ENCODE measurements at regions not wholly inside any gene's neighbourhood (a gene's known extent, or its start where the extent isn't known, plus 50 kb on each side); places are given as distances from the start of the nearest gene placed in this dataset.

DNA sequence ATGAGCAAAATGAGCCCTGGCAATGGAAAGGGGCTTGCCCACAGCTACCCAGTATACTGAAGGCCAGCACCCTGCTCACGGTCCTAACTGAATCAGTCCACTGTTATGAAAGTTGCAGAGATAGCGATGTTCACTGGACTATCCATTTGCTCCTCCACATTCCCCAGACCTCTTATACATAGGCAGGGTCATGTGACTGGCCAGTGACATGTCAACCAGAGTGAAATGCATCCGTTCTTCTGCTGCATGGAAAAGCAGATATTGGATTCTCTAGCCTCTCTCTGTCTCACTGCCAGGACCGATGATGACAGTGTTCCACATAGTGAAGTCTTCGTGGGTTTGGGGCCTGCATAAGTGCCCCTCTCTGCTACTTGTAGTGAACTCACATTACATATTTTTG lies 503.4 kb downstream of the RPS24 start:
- Mint-ChIP-seq H3K4me1 (ENCODE audit: low read depth) (peaks cover 14% of the 10 kb centered on the region), H3K36me3 (ENCODE audit: low read depth) (no peaks in the 10 kb centered on the region), H3K27ac (no peak overlapping the region), H3K27me3 (ENCODE audit: low read depth) (peaks cover 2% of the 10 kb centered on the region), H3K9me3 (peaks cover 4% of the 10 kb centered on the region), H3K4me3 (no peak overlapping the region)
- no peak for DNase-seq
- CTCF ChIA-PET = no interaction called here
- intact Hi-C loops (cut with micrococcal nuclease) = no loop called here

DNA sequence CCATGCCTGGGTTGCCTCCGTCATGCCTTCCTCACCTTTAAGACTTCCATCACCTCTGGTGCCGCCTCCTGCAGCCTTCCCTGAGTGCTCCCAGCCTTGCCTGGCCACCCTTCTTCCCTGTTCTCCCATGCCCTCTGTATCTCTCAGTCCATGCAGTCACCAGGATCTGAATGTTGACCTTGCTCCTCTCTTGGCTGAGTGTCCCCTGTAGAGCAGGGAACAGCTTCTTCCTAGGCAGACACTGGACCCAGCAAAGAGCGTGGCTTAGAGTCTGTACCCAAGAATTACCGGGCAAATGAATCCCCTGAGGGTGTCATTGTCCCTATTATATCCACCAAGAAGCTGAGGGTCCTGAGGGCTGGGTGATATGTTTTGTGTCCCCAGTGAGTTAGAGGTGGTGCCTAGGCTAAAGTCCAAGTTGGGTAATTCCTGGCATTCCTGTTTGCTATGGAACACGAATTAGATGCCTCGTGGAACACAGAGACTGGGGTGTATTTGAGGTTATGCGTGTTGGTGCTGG lies 505.6 kb downstream of the RPS24 start:
- no peak for DNase-seq
- Mint-ChIP-seq H3K27ac (no peak overlapping the region), H3K9me3 (peaks cover 4% of the 10 kb centered on the region), H3K4me1 (ENCODE audit: low read depth) (peaks cover 17% of the 10 kb centered on the region), H3K36me3 (ENCODE audit: low read depth) (no peaks in the 10 kb centered on the region), H3K4me3 (no peak overlapping the region), H3K27me3 (ENCODE audit: low read depth) (peaks cover 7% of the 10 kb centered on the region)
- CTCF ChIA-PET = interaction anchor here (0.6 kb wide), 1 partner anchor 384 kb away, joined by 3 read pairs; no protein-coding TSS in a partner anchor
- intact Hi-C loops (cut with micrococcal nuclease) = no loop called here

DNA sequence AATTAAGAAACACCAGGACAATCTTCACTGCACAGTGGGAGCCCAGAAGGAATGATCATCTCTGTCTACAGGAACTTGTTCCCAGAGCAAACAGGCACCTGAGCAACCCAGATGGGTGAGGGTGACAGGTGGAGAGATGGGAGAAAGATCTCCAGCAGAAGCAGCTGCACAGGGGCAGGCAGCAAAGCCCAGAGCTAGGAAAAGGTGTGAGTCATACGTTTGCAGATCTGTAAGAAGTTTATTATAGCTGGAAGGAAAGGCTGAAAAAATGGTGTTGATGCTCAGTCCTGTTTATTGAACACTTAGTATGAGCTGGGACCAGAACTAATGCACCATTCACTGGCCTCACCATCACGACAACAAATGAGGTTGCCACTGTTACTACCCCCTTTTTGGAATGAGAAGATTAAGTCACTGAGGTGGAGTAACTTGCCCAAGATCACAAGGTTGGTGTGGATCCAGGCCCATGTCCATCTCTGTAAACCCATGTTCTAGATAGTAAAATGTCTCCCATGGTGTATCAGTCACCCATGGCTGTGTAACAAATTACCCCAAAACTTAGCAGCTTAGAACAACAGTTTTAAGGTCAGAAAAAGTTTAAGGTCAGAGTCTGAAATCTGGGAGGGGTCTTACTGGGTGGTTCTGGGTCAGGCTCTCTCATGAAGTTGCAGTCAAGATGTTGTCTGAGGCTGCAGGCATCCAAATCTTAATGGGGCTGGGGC lies 506.9 kb downstream of the RPS24 start:
- Mint-ChIP-seq H3K27ac (no peak overlapping the region), H3K27me3 (ENCODE audit: low read depth) (peaks cover 5% of the 10 kb centered on the region), H3K4me1 (ENCODE audit: low read depth) (peaks cover 17% of the 10 kb centered on the region), H3K36me3 (ENCODE audit: low read depth) (no peaks in the 10 kb centered on the region), H3K4me3 (no peak overlapping the region), H3K9me3 (peaks cover 4% of the 10 kb centered on the region)
- CTCF ChIA-PET = interaction anchor here (0.6 kb wide), 1 partner anchor 1636 kb away, joined by 3 read pairs; no protein-coding TSS in a partner anchor
- no peak for DNase-seq
- intact Hi-C loops (cut with micrococcal nuclease) = loop anchor here (5.0 kb wide), 1 partner anchor 37 kb away; no protein-coding TSS in a partner anchor

DNA sequence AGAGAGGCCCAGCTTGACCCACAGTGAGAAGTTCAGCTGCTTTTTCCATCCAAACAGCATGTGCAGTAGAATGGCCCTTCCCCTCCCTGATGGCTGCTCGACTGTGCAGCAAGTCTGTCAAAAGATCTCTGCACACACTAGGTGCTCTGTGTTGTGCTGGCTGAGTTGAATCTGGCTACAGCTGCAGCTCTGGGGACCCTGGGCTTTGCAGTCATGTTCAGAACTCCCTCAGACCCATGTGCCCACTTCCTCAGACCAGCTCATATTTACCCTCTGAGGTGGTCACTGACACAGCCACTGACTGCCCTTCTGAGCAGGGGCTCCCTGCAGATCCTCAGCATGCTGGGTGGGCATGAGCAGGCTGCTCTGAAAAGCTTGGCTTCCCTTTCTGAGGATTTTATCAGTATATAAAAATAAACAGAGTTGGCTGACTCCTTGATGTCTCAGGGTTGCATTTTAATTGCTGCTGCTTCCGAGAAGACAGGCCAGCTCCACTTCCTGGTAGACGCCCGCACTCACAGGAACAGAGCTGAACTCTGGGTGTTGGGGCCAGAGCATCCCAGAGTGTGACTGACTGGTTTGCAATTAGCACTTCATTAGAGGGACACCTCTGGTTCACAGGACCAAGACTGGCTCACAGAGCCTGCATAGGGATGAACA lies 507.9 kb downstream of the RPS24 start:
- peaks cover 17% of the 10 kb centered on the region for H3K4me1 Mint-ChIP-seq (ENCODE audit: low read depth)
- peaks cover 5% of the 10 kb centered on the region for H3K27me3 Mint-ChIP-seq (ENCODE audit: low read depth)
- H3K36me3 Mint-ChIP-seq (ENCODE audit: low read depth) = no peaks in the 10 kb centered on the region
- DNase-seq = peak; percentile 48
- intact Hi-C loops (cut with micrococcal nuclease) = loop anchor here (5.0 kb wide), 1 partner anchor 36 kb away; no protein-coding TSS in a partner anchor
- H3K27ac Mint-ChIP-seq = peak overlapping the region; percentile 64
- H3K9me3 Mint-ChIP-seq = peaks cover 4% of the 10 kb centered on the region
- CTCF ChIA-PET = interaction anchor here (0.6 kb wide), 1 partner anchor 1971 kb away, joined by 3 read pairs; no protein-coding TSS in a partner anchor
- no peak overlapping the region for H3K4me3 Mint-ChIP-seq

DNA sequence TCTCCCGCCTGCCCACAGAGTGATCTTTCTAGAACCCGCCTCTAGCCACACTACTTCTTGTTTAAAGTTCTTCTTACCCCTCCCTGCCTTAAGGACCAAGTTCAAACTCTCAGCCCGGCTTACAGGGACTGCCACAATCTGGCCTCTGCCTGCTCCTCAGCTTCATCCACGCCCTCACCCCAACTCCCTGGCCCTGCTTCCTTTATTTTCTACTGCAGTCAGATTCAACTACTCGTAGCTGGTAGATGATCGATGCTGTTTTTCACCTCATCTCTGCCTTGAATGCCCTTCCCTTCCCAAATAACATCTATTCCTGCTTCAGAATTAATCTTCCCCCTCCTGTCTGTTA lies 508.5 kb downstream of the RPS24 start:
- Mint-ChIP-seq H3K27ac (peak overlapping the region; percentile 64), H3K27me3 (ENCODE audit: low read depth) (peaks cover 5% of the 10 kb centered on the region), H3K36me3 (ENCODE audit: low read depth) (no peaks in the 10 kb centered on the region), H3K4me1 (ENCODE audit: low read depth) (peaks cover 17% of the 10 kb centered on the region), H3K9me3 (peaks cover 4% of the 10 kb centered on the region), H3K4me3 (no peak overlapping the region)
- intact Hi-C loops (cut with micrococcal nuclease) = loop anchor here (5.0 kb wide), 1 partner anchor 35 kb away; no protein-coding TSS in a partner anchor
- no peak for DNase-seq
- CTCF ChIA-PET = no interaction called here

DNA sequence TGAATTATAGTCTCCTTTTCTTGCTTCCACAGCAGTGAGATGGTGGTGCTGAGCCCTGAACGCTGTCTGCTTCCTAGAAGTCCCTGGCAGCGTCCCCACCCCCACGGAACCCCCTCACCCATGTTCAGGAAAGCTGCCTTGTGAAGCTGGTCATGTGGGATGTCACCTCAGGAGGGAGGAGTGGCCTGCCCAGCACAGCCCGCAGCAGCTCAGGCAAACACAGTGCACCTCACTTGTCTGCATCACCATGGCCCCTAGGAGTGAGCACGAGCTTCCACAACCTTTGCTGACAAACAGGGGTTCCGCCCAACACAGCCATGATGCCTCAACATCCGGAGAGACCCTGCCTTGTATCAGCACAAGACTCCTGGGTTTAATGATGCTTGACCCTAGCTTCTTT lies 508.9 kb downstream of the RPS24 start:
- intact Hi-C loops (cut with micrococcal nuclease) = loop anchor here (5.0 kb wide), 1 partner anchor 35 kb away; no protein-coding TSS in a partner anchor
- H3K4me1 Mint-ChIP-seq (ENCODE audit: low read depth) = peaks cover 17% of the 10 kb centered on the region
- H3K27ac Mint-ChIP-seq = peak overlapping the region; percentile 64
- H3K4me3 Mint-ChIP-seq = no peak overlapping the region
- peaks cover 5% of the 10 kb centered on the region for H3K27me3 Mint-ChIP-seq (ENCODE audit: low read depth)
- peaks cover 4% of the 10 kb centered on the region for H3K9me3 Mint-ChIP-seq
- no peak for DNase-seq
- H3K36me3 Mint-ChIP-seq (ENCODE audit: low read depth) = no peaks in the 10 kb centered on the region
- CTCF ChIA-PET = no interaction called here

DNA sequence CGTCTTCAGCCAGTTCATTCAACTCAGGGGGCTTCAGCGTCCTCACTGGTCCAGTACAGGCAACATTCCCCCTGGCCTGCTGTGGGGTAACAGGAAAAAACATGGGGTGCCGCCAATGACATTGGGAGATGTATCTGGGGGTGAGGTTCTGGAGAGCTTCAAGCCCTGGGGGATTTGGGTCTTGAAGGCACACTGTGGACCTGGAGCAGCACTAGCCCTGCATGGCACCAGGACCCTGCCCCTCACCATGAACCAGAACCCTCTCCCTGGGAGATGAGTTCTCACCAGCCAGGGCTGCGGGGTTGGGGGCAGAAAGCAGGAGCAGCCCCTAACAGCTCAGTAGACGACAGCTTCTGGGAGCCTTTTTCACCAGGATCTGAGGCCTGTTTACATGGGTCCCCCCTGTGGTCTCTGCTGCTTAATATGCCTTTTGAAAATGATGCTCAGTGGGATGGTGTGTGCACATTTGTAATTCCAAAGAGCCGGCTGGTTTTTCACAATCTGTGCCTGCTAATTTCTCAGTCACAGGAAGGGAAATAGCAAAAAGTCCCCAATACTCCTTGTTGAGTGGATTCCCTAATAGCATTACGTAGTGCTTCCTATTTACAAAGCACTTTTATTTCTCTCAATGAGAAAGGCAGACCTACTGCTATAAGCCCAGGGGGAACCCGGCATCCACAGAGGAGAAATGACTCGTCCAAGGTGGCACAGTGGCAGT lies 509.5 kb downstream of the RPS24 start:
- intact Hi-C loops (cut with micrococcal nuclease) = loop anchor here (5.0 kb wide), 1 partner anchor 34 kb away; no protein-coding TSS in a partner anchor
- CTCF ChIA-PET = no interaction called here
- DNase-seq = no peak
- peaks cover 8% of the 10 kb centered on the region for H3K27me3 Mint-ChIP-seq (ENCODE audit: low read depth)
- peaks cover 4% of the 10 kb centered on the region for H3K9me3 Mint-ChIP-seq
- no peaks in the 10 kb centered on the region for H3K36me3 Mint-ChIP-seq (ENCODE audit: low read depth)
- H3K4me3 Mint-ChIP-seq = no peak overlapping the region
- H3K4me1 Mint-ChIP-seq (ENCODE audit: low read depth) = peaks cover 17% of the 10 kb centered on the region
- H3K27ac Mint-ChIP-seq = no peak overlapping the region

DNA sequence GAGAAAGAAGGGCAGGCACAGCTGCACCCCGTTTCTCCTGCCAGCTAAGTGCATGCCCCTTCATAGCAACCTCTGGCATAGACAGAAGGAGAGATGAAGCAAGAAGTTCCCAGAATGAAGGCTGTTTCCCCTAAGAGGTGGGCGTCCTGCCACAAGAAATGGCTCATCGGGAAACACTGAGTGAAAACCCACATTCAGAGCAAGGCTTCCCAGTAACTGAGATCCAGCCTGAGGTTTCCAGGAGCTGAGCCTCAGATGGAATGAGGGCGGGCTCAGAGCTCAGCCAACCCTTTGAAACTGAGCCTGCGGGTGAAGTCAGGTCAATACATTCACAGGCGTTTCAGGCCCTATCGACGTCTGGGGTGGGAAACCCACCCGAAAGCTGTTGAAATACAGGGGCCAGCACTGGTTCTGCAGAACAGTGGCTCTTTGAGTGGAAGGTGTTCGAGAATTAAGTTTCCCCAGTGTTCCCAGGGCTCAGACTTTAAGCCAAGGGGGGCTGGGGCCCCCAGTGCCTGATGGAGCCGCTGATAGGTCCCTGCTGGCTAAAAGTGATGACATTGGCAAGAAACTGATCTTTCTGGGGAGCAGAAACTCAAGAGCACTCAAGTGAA lies 510.2 kb downstream of the RPS24 start:
- Mint-ChIP-seq H3K9me3 (peaks cover 4% of the 10 kb centered on the region), H3K4me1 (ENCODE audit: low read depth) (peaks cover 17% of the 10 kb centered on the region), H3K36me3 (ENCODE audit: low read depth) (no peaks in the 10 kb centered on the region), H3K4me3 (no peak overlapping the region), H3K27me3 (ENCODE audit: low read depth) (peaks cover 10% of the 10 kb centered on the region), H3K27ac (no peak overlapping the region)
- no peak for DNase-seq
- intact Hi-C loops (cut with micrococcal nuclease) = loop anchor here (5.0 kb wide), 1 partner anchor 33 kb away; no protein-coding TSS in a partner anchor
- CTCF ChIA-PET = no interaction called here

DNA sequence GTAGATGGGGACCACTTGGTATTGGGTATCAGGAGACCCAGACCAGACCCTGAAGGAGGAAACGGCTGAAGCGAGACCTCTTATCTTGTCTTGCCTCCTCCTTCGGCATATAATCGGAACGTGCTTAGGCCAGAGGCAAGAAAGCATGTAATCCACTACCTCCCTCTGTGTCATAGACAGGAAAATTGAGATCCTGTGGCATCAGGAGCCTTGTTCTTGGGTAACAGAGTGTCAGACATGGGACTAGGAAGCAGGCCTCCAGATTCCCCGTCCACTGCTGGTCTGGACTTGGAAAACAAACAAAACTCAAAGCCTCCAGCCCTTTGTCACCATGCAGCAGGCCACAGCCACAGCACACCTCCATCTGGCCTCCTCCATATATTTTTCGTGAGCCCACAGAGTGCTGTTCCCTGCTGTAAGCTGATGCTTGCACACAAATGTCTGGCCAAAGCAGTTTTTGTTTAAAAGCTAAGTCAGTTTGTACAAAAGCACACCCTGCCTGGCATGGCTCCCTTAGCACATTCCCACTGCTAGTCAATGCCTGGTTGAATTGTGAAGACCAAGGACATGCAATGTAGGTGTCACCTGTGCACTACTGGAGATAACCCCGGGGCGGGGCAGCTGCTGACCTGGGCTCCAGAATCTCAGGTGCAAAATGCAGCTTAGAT lies 510.9 kb downstream of the RPS24 start:
- Mint-ChIP-seq H3K9me3 (peaks cover 4% of the 10 kb centered on the region), H3K4me1 (ENCODE audit: low read depth) (peaks cover 17% of the 10 kb centered on the region), H3K4me3 (no peak overlapping the region), H3K27me3 (ENCODE audit: low read depth) (peaks cover 10% of the 10 kb centered on the region), H3K27ac (no peak overlapping the region), H3K36me3 (ENCODE audit: low read depth) (no peaks in the 10 kb centered on the region)
- CTCF ChIA-PET = no interaction called here
- DNase-seq = no peak
- intact Hi-C loops (cut with micrococcal nuclease) = loop anchor here (5.0 kb wide), 1 partner anchor 33 kb away; no protein-coding TSS in a partner anchor

DNA sequence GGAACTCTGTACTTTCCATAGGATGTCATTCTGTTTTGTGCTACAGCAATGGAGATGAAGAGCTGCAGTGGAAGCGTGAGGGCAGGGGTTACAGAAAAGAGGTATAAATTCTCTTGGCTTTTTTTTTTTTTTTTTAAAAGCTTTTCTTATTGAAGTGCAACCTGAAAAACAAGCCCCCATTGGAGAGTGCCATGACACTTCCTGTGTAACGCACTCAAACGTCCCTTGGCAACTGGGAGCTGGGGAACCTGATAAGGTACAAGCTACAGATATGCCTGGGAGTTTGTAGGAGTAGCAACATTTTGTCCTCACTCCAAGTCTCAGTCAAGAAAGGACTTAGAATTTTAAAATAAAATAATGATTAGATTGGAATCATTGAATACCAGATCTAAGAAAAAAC lies 512.1 kb downstream of the RPS24 start:
- intact Hi-C loops (cut with micrococcal nuclease) = no loop called here
- H3K27me3 Mint-ChIP-seq (ENCODE audit: low read depth) = peaks cover 10% of the 10 kb centered on the region
- DNase-seq = no peak
- H3K4me1 Mint-ChIP-seq (ENCODE audit: low read depth) = peaks cover 13% of the 10 kb centered on the region
- H3K4me3 Mint-ChIP-seq = no peak overlapping the region
- H3K27ac Mint-ChIP-seq = no peak overlapping the region
- CTCF ChIA-PET = no interaction called here
- H3K9me3 Mint-ChIP-seq = peaks cover 3% of the 10 kb centered on the region
- no peaks in the 10 kb centered on the region for H3K36me3 Mint-ChIP-seq (ENCODE audit: low read depth)

DNA sequence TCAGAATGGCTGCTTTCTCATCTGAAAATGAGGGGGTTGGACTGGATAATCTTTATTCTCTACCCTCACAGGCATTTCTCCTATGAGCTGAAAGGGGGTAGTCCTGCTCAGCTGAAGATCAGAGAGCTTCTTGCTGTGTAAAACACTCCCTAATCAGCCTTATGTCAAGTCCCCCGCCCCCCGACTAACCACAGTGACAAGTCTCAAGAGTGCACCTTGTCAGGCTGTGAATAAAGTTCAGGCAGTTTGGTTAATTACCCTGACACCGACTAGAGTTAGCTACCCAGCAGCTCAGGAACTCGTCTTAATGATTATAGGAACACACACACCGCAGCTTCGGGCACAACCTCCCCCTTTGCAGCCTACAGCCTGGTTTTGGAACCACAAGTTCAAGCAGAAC lies 513.7 kb downstream of the RPS24 start:
- H3K27ac Mint-ChIP-seq = no peak overlapping the region
- CTCF ChIA-PET = interaction anchor here (0.7 kb wide), 1 partner anchor 341 kb away, joined by 5 read pairs; no protein-coding TSS in a partner anchor
- intact Hi-C loops (cut with micrococcal nuclease) = no loop called here

More for the DNA sequence above, 513.7 kb downstream of the RPS24 start:
- H3K9me3 Mint-ChIP-seq = no peaks in the 10 kb centered on the region
- H3K36me3 Mint-ChIP-seq (ENCODE audit: low read depth) = no peaks in the 10 kb centered on the region
- H3K4me1 Mint-ChIP-seq (ENCODE audit: low read depth) = peaks cover 6% of the 10 kb centered on the region
- no peak overlapping the region for H3K4me3 Mint-ChIP-seq
- H3K27me3 Mint-ChIP-seq (ENCODE audit: low read depth) = peaks cover 6% of the 10 kb centered on the region
- DNase-seq = peak; percentile 18

Measured in activated naive CD4-positive, alpha-beta T cell treated with anti-CD3 and anti-CD28 coated beads for 36 hours (primary cell).